GM04504 (cell line): ENCODE measurements at regions not wholly inside any gene's neighbourhood (a gene's known extent, or its start where the extent isn't known, plus 50 kb on each side); places are given as distances from the start of the nearest gene placed in this dataset.
"Not testable (repeated sequence)": the region's sequence is repeated elsewhere in the genome, so short reads cannot be mapped to it uniquely, and the experiment has no call there.

Experiments
- DNase-seq: peaks from one replicate; pipeline ENCODE4 v3.0.0-alpha.2; 2012; ENCODE audit warnings: low read depth

- no peak for DNase-seq
These were observed 128.3 kb upstream of the MIR17HG start for GRCh38 chr13:91219201-91219600.

- no peak for DNase-seq
These were observed 126.6 kb upstream of the MIR17HG start for GRCh38 chr13:91220872-91221271.

- no peak for DNase-seq
These were observed 119.4 kb upstream of the MIR17HG start for GRCh38 chr13:91228108-91228507.

- no peak for DNase-seq
These were observed 118.5 kb upstream of the MIR17HG start for GRCh38 chr13:91228940-91229339.

GRCh38 chr13:91232716-91233115 lies 114.8 kb upstream of the MIR17HG start:
- DNase-seq: no peak

- DNase-seq: no peak
These were observed 114.2 kb upstream of the MIR17HG start for GRCh38 chr13:91233291-91233690.

GRCh38 chr13:91236182-91236581 lies 111.3 kb upstream of the MIR17HG start:
- no peak for DNase-seq

GRCh38 chr13:91236921-91237320 lies 110.6 kb upstream of the MIR17HG start:
- DNase-seq: no peak

GRCh38 chr13:91238036-91238435 lies 109.5 kb upstream of the MIR17HG start:
- DNase-seq: no peak

- DNase-seq: no peak
These were observed 107.1 kb upstream of the MIR17HG start for GRCh38 chr13:91240341-91240740.

GRCh38 chr13:91241221-91241933 lies 106.1 kb upstream of the MIR17HG start:
- DNase-seq: no peak

- DNase-seq: no peak
These were observed 104.8 kb upstream of the MIR17HG start for GRCh38 chr13:91242652-91243051.

GRCh38 chr13:91245288-91245687 lies 102.2 kb upstream of the MIR17HG start:
- DNase-seq: no peak

- no peak for DNase-seq
These were observed 99.7 kb upstream of the MIR17HG start for GRCh38 chr13:91247768-91248167.

GRCh38 chr13:91248249-91248648 lies 99.2 kb upstream of the MIR17HG start:
- DNase-seq: no peak

- no peak for DNase-seq
These were observed 98.1 kb upstream of the MIR17HG start for GRCh38 chr13:91249370-91249769.

GRCh38 chr13:91249861-91250260 lies 97.6 kb upstream of the MIR17HG start:
- DNase-seq: no peak

- DNase-seq: not testable (repeated sequence)
These were observed 95.9 kb upstream of the MIR17HG start for GRCh38 chr13:91251573-91251972.

- DNase-seq: no peak
These were observed 83.0 kb upstream of the MIR17HG start for GRCh38 chr13:91264484-91264883.

GRCh38 chr13:91269237-91269636 lies 78.2 kb upstream of the MIR17HG start:
- DNase-seq: no peak

GRCh38 chr13:91270031-91270430 lies 77.5 kb upstream of the MIR17HG start:
- no peak for DNase-seq

GRCh38 chr13:91272235-91272777 lies 75.2 kb upstream of the MIR17HG start:
- no peak for DNase-seq

- no peak for DNase-seq
These were observed 73.8 kb upstream of the MIR17HG start for GRCh38 chr13:91273675-91274074.

- no peak for DNase-seq
These were observed 70.3 kb upstream of the MIR17HG start for GRCh38 chr13:91277013-91277676.
